SK-N-SH (cell line): ENCODE measurements at regions not wholly inside any gene's neighbourhood (a gene's known extent, or its start where the extent isn't known, plus 50 kb on each side); places are given as distances from the start of the nearest gene placed in this dataset.
"Not testable (repeated sequence)": the region's sequence is repeated elsewhere in the genome, so short reads cannot be mapped to it uniquely, and the experiment has no call there.

Experiments
- CTCF ChIA-PET: fragments of 300-600, 350-600 bp; formaldehyde crosslinking; extraction: SDS; loops from one replicate; lab custom pipeline; 2021; lab: Yijun Ruan, JAX
- POLR2A ChIA-PET: fragments of 350-600 bp; sonication (Branson Sonifier 250); formaldehyde crosslinking; extraction: SDS; loops from one replicate; lab custom pipeline; 2020; ENCODE audit warnings: antibody characterized with exemption, inconsistent platforms; lab: Yijun Ruan, JAX
- DNase-seq: peaks from one replicate; pipeline ENCODE4 v3.0.0; 2012
- H2AFZ ChIP-seq: fragments of 200-600 bp; sonication (generic); 2 replicates; pipeline ENCODE4 v1.8.1; 2016; ENCODE audit warnings: antibody characterized with exemption, mild to moderate bottlenecking, low read depth
- H3F3A ChIP-seq: fragments of 200-600 bp; sonication (generic); replicated peaks from 2 replicates; pipeline ENCODE3; 2016; ENCODE audit warnings: antibody characterized with exemption, mild to moderate bottlenecking; ENCODE audit not compliant: insufficient read depth
- H3K27ac ChIP-seq, 2 experiments: fragments of 200-500 bp in 1 of 2; fragments of 200-600 bp in 1 of 2; sonication (Bioruptor generic) in 1 of 2; sonication (generic), shearing (Covaris generic) in 1 of 2; 2 replicates each; pipeline versions ENCODE4 v1.5.1 to v1.6.1; 2014 to 2016; ENCODE audit warnings: low read depth in 2 of 2, inconsistent platforms in 1 of 2, low read length in 1 of 2, mild to moderate bottlenecking in 1 of 2, mixed read lengths in 1 of 2
- H3K27me3 ChIP-seq: fragments of 200-600 bp; sonication (generic), shearing (Covaris generic); 2 replicates; pipeline ENCODE4 v1.6.1; 2016; ENCODE audit warnings: mixed run types; ENCODE audit not compliant: insufficient read depth
- H3K36me3 ChIP-seq, 2 experiments: fragments of 200-500 bp in 1 of 2; fragments of 200-600 bp in 1 of 2; sonication (Bioruptor generic) in 1 of 2; sonication (generic) in 1 of 2; replicated peaks in 1 of 2; 2 replicates each; pipeline versions ENCODE3 to v1.5.1; 2014 to 2016; ENCODE audit warnings: low read length in 1 of 2, mild to moderate bottlenecking in 1 of 2; ENCODE audit not compliant: insufficient read depth in 2 of 2, control insufficient read depth in 1 of 2
- H3K4me1 ChIP-seq, 2 experiments: fragments of 200-500 bp in 1 of 2; fragments of 200-600 bp in 1 of 2; sonication (Bioruptor generic) in 1 of 2; sonication (generic), shearing (Covaris generic) in 1 of 2; 2 replicates each; pipeline versions ENCODE4 v1.5.1 to v1.6.1; 2014 to 2016; ENCODE audit warnings: low read depth in 1 of 2, low read length in 1 of 2, mixed run types in 1 of 2; ENCODE audit not compliant: insufficient read depth in 2 of 2, control insufficient read depth in 1 of 2
- H3K4me2 ChIP-seq: fragments of 200-600 bp; sonication (generic), shearing (Covaris generic); 2 replicates; pipeline ENCODE4 v1.6.1; 2017; ENCODE audit warnings: mixed run types
- H3K4me3 ChIP-seq, 2 experiments: fragments of 200-500 bp in 1 of 2; fragments of 200-600 bp in 1 of 2; sonication (Bioruptor generic) in 1 of 2; sonication (generic), shearing (Covaris generic) in 1 of 2; 2 replicates each; pipeline versions ENCODE4 v1.5.1 to v1.8.1; 2014 to 2016; ENCODE audit warnings: low read depth in 2 of 2, inconsistent platforms in 1 of 2, low read length in 1 of 2, mild to moderate bottlenecking in 1 of 2, mixed read lengths in 1 of 2, moderate library complexity in 1 of 2
- H3K79me2 ChIP-seq: fragments of 200-600 bp; sonication (generic); 2 replicates; pipeline ENCODE4 v1.8.1; 2017; ENCODE audit warnings: mild to moderate bottlenecking; ENCODE audit not compliant: insufficient read depth
- H3K9ac ChIP-seq: fragments of 200-600 bp; sonication (generic); 2 replicates; pipeline ENCODE4 v1.6.1; 2017; ENCODE audit warnings: mixed run types
- H3K9me2 ChIP-seq: fragments of 200-600 bp; sonication (generic); 2 replicates; pipeline ENCODE4 v1.6.1; 2017; ENCODE audit warnings: mixed run types
- H3K9me3 ChIP-seq: fragments of 200-600 bp; sonication (generic); 2 replicates; pipeline ENCODE4 v1.6.1; 2017; ENCODE audit warnings: mixed run types, mild to moderate bottlenecking, moderate library complexity
- H4K20me1 ChIP-seq: fragments of 200-600 bp; sonication (generic); 2 replicates; pipeline ENCODE4 v1.6.1; 2017; ENCODE audit warnings: mild to moderate bottlenecking, mixed run types; ENCODE audit not compliant: insufficient read depth
- ELF1 ChIP-seq: IDR thresholded peaks from 2 replicates; pipeline ENCODE4 v1.4.0; 2012
- EP300 ChIP-seq, 2 experiments: IDR thresholded peaks; 2 replicates each; pipeline versions ENCODE4 v1.4.0 to v1.6.1; 2012; ENCODE audit warnings: borderline replicate concordance in 1 of 2, low read depth in 1 of 2, low read length in 1 of 2
- FOSL2 ChIP-seq: IDR thresholded peaks from 2 replicates; pipeline ENCODE4 v1.4.0; 2012; ENCODE audit warnings: low read depth, mild to moderate bottlenecking, moderate library complexity, borderline replicate concordance
- FOXJ3 ChIP-seq: sonication (generic); formaldehyde crosslinking; IDR thresholded peaks from 2 replicates; pipeline ENCODE4 v1.5.1; 2020; ENCODE audit warnings: mild to moderate bottlenecking, missing genetic modification reagents
- GATA2 ChIP-seq: sonication (generic); formaldehyde crosslinking; IDR thresholded peaks from 2 replicates; pipeline ENCODE4 v1.5.0; 2020; ENCODE audit warnings: mild to moderate bottlenecking, missing genetic modification reagents
- MAX ChIP-seq: IDR thresholded peaks from 2 replicates; pipeline ENCODE4 v1.4.0; 2012; ENCODE audit warnings: low read depth
- MEF2A ChIP-seq: IDR thresholded peaks from 2 replicates; pipeline ENCODE4 v1.4.0; 2012; ENCODE audit warnings: low read depth, borderline replicate concordance
- MXI1 ChIP-seq: IDR thresholded peaks from 2 replicates; pipeline ENCODE4 v1.6.1; 2012; ENCODE audit warnings: mild to moderate bottlenecking, low read depth, low read length, improper control_type of control experiment
- RAD21 ChIP-seq: IDR thresholded peaks from 2 replicates; pipeline ENCODE4 v1.6.1; 2012; ENCODE audit warnings: mild to moderate bottlenecking, low read length
- SMC3 ChIP-seq: IDR thresholded peaks from 2 replicates; pipeline ENCODE4 v1.6.1; 2012; ENCODE audit warnings: low read depth, low read length, improper control_type of control experiment
- TEAD4 ChIP-seq: IDR thresholded peaks from 2 replicates; pipeline ENCODE4 v1.4.0; 2012; ENCODE audit warnings: mild to moderate bottlenecking, borderline replicate concordance; ENCODE audit not compliant: insufficient read depth
- YY1 ChIP-seq: IDR thresholded peaks from 2 replicates; pipeline ENCODE4 v1.4.0; 2012; ENCODE audit warnings: low read depth, mild to moderate bottlenecking
- WGBS: methylation state at CpG from one replicate; pipeline ENCODE4 v1.1.6; 2017; ENCODE audit warnings: low lambda C conversion rate; 5-methylcytosine and 5-hydroxymethylcytosine counted together
- TF ChIP-seq, protein P1 (sequence below): IDR thresholded peaks from 2 replicates; pipeline ENCODE4 v1.4.0; 2012; ENCODE audit warnings: low read depth, borderline replicate concordance
- TF ChIP-seq, protein P2 (sequence below): IDR thresholded peaks from 2 replicates; pipeline ENCODE4 v1.6.1; 2012; ENCODE audit warnings: mild to moderate bottlenecking, low read depth, low read length, moderate library complexity

GRCh38 chr1:166307261-166308188, 140.7 kb upstream of the FAM78B start:
- Histone ChIP-seq H3K27ac (peak overlapping the region in 1 of 2 experiments; percentile 72; a peak in 2 of 4 replicates), H3K4me3 (no peak overlapping the region), H3F3A (no peaks in the 10 kb centered on the region), H3K4me1 (peaks cover 0 to 15% of the 10 kb centered on the region in 2 experiments; a peak in 2 of 4 replicates), H3K4me2 (no peak overlapping the region), H3K9ac (no peak overlapping the region), H2AFZ (no peak overlapping the region), H3K9me2 (no peaks in the 10 kb centered on the region), H3K36me3 (no peaks in the 10 kb centered on the region), H3K9me3 (peaks cover 8% of the 10 kb centered on the region; the same call in 1 of the 2 replicates), H3K27me3 (no peaks in the 10 kb centered on the region), H3K79me2 (no peaks in the 10 kb centered on the region), H4K20me1 (no peaks in the 10 kb centered on the region)
- WGBS = under 1% methylated on average over 6 of the region's 9 CpGs
- CTCF ChIA-PET = no interaction called here
- peak in 1 of 2 experiments; percentile 71; a peak in 2 of 4 replicates for TF ChIP-seq EP300 (IDR thresholded peaks at IDR 0.05; ENCODE audit: borderline replicate concordance in 1 of 2, low read depth in 1 of 2, low read length in 1 of 2)
- peak; percentile 26; the same call in 1 of the 2 replicates for TF ChIP-seq GATA2
- peak; percentile 66 for TF ChIP-seq FOXJ3 (CRISPR knock-in tag)
- TF ChIP-seq SMC3 = no peak
- no peak for TF ChIP-seq MAX
- POLR2A ChIA-PET = no interaction called here
- DNase-seq = peak; percentile 46

DNA sequence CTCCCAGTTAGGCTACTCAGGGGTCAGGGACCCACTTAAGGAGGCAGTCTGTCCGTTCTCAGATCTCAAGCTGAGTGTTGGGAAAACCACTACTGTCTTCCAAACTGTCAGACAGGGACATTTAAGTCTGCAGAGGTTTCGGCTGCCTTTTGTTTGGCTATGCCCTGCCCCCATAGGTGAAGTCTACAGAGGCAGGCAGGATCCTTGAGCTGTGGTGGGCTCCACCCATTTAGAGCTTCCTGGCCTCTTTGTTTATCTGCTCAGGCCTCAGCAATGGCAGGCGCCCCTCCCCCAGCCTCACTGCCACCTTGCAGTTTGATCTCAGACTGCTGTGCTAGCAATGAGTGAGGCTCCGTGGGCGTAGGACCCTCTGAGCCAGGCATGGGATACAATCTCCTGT, 149.5 kb upstream of the FAM78B start:
- H3K4me3 ChIP-seq, H3K4me2 ChIP-seq, CTCF ChIA-PET, H3K79me2 ChIP-seq, H3K9ac ChIP-seq, H3K4me1 ChIP-seq, H2AFZ ChIP-seq, H3K27me3 ChIP-seq, H4K20me1 ChIP-seq, H3K36me3 ChIP-seq, H3F3A ChIP-seq, H3K27ac ChIP-seq, DNase-seq, POLR2A ChIA-PET, H3K9me2 ChIP-seq: not testable (repeated sequence)
- 22% methylated on average over 4 of the region's 5 CpGs for WGBS
- 0 out of 2 replicates have a peak, but pooled peaks cover 10% of the 10 kb centered on the region for H3K9me3 ChIP-seq

DNA sequence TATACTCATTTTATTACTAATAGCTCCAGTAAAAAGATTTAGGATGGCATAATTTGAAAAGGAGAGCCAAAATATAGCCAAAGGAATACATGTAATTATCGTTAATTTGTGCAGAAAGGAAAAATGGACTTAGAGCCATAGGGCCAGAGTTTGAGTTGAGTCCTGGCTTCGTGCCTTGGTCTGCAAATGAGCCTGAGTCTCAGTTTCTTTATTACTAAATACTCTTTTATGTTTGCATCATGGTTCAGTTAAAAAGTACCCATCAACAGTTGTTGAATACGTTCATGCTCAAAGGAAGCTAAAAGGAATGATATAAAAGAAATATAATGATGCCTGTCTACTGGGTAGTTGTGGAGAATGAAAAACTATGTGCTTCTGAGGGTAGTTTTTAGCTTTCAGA, 155.7 kb upstream of the FAM78B start:
- H3F3A ChIP-seq = no peaks in the 10 kb centered on the region
- H3K9ac ChIP-seq = no peak overlapping the region
- no peak overlapping the region for H2AFZ ChIP-seq
- 0 out of 2 replicates have a peak, but pooled peaks cover 10% of the 10 kb centered on the region for H3K9me3 ChIP-seq
- no peaks in the 10 kb centered on the region for H3K79me2 ChIP-seq
- H3K27ac ChIP-seq = no peak overlapping the region
- ChIA-PET POLR2A (no interaction called here), CTCF (no interaction called here)
- H3K4me2 ChIP-seq = no peak overlapping the region
- H3K4me3 ChIP-seq = no peak overlapping the region
- no peaks in the 10 kb centered on the region for H3K9me2 ChIP-seq
- H3K27me3 ChIP-seq = no peaks in the 10 kb centered on the region
- no peaks in the 10 kb centered on the region for H4K20me1 ChIP-seq
- H3K36me3 ChIP-seq = no peaks in the 10 kb centered on the region
- WGBS = 16% methylated on average over 3 of the region's 3 CpGs
- no peaks in the 10 kb centered on the region for H3K4me1 ChIP-seq
- no peak for DNase-seq
- TF ChIP-seq, protein P1, sequence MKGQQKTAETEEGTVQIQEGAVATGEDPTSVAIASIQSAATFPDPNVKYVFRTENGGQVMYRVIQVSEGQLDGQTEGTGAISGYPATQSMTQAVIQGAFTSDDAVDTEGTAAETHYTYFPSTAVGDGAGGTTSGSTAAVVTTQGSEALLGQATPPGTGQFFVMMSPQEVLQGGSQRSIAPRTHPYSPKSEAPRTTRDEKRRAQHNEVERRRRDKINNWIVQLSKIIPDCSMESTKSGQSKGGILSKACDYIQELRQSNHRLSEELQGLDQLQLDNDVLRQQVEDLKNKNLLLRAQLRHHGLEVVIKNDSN = no peak
- TF ChIP-seq FOSL2 = no peak
- no peak for TF ChIP-seq RAD21
- no peak for TF ChIP-seq MXI1
- no peak for TF ChIP-seq TEAD4
- no peak for TF ChIP-seq YY1
- no peak for TF ChIP-seq MAX
- no peak for TF ChIP-seq GATA2
- no peak for TF ChIP-seq EP300 (IDR thresholded peaks at IDR 0.05; ENCODE audit: borderline replicate concordance in 1 of 2, low read depth in 1 of 2, low read length in 1 of 2)
- no peak for TF ChIP-seq ELF1
- TF ChIP-seq, protein P2, sequence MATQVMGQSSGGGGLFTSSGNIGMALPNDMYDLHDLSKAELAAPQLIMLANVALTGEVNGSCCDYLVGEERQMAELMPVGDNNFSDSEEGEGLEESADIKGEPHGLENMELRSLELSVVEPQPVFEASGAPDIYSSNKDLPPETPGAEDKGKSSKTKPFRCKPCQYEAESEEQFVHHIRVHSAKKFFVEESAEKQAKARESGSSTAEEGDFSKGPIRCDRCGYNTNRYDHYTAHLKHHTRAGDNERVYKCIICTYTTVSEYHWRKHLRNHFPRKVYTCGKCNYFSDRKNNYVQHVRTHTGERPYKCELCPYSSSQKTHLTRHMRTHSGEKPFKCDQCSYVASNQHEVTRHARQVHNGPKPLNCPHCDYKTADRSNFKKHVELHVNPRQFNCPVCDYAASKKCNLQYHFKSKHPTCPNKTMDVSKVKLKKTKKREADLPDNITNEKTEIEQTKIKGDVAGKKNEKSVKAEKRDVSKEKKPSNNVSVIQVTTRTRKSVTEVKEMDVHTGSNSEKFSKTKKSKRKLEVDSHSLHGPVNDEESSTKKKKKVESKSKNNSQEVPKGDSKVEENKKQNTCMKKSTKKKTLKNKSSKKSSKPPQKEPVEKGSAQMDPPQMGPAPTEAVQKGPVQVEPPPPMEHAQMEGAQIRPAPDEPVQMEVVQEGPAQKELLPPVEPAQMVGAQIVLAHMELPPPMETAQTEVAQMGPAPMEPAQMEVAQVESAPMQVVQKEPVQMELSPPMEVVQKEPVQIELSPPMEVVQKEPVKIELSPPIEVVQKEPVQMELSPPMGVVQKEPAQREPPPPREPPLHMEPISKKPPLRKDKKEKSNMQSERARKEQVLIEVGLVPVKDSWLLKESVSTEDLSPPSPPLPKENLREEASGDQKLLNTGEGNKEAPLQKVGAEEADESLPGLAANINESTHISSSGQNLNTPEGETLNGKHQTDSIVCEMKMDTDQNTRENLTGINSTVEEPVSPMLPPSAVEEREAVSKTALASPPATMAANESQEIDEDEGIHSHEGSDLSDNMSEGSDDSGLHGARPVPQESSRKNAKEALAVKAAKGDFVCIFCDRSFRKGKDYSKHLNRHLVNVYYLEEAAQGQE = no peak
- no peak for TF ChIP-seq MEF2A
- TF ChIP-seq, all 33 proteins: peak for 0
